ENCODE measurements at regions not wholly inside any gene's neighbourhood (a gene's known extent, or its start where the extent isn't known, plus 50 kb on each side); places are given as distances from the start of the nearest gene placed in this dataset.

- no peak for TF ChIP-seq E2F2 (CRISPR knock-in tag; IDR thresholded peaks at IDR 0.05; ENCODE audit: borderline replicate concordance)
- TF ChIP-seq CHCHD3 (CRISPR knock-in tag; IDR thresholded peaks at IDR 0.05): no peak
- no peak for TF ChIP-seq AKAP8 (CRISPR knock-in tag; IDR thresholded peaks at IDR 0.05)
- TF ChIP-seq HOXD1 (CRISPR knock-in tag; IDR thresholded peaks at IDR 0.05): no peak
- no peak for TF ChIP-seq ESRRA (CRISPR knock-in tag; IDR thresholded peaks at IDR 0.05; ENCODE audit: low read depth)
- no peak for TF ChIP-seq TEAD3 (CRISPR knock-in tag; optimal IDR thresholded peaks at IDR 0.05; ENCODE audit: borderline replicate concordance)
Measured at GRCh38 chr10:123351715-123352114, 197.5 kb downstream of the BUB3 start (continued).

DNA sequence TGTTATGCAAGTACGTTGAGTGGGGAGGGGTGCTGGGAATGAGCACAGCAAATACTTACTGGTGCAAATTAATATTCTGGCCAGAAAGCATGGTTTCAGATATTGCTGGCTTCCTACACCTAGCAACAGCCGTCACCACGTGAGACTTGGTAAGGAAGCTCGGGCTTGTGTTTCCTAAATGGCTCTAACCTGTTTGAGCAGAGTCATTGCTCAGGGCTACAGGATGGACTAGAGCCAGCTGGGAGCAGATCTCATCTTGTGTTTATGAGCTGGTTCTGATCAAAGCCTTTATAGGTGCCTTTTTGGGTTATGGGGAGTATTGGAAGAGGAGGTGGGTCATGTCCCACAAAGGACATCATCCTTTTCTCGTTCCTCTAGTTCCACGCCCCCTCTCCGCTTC lies 200.3 kb downstream of the BUB3 start:
- Histone ChIP-seq H3K79me2 (ENCODE audit: insufficient read depth, low read length) (no peaks in the 10 kb centered on the region), H3K27ac (ENCODE audit: extremely low read length, insufficient read depth, low read length) (no peak overlapping the region), H4K20me1 (ENCODE audit: insufficient read depth, low read length) (no peaks in the 10 kb centered on the region), H3K4me1 (ENCODE audit: insufficient read depth, low read length) (no peaks in the 10 kb centered on the region), H3K4me2 (ENCODE audit: low read depth, low read length) (no peak overlapping the region), H2AFZ (ENCODE audit: low read length) (no peak overlapping the region), H3K9ac (ENCODE audit: insufficient read depth, low read depth, low read length) (no peak overlapping the region), H3K27me3 (ENCODE audit: control insufficient read depth in 1 of 2, insufficient read depth in 2 of 2, low read length in 2 of 2) (peaks cover 2 to 23% of the 10 kb centered on the region in 2 experiments; a peak in 4 of 5 replicates), H3K9me3 (ENCODE audit: low read length) (no peaks in the 10 kb centered on the region), H3K4me3 (replicated peaks in 1 of 3; ENCODE audit: insufficient read depth in 1 of 3, low read depth in 2 of 3, low read length in 3 of 3) (no peak overlapping the region), H3K36me3 (replicated peaks in 1 of 2; ENCODE audit: control insufficient read depth in 1 of 2, insufficient read depth in 2 of 2, low read length in 2 of 2) (no peaks in the 10 kb centered on the region)
- no TSS peak for BruUV-seq (replicated peaks)
- POLR2A ChIA-PET: no interaction called here
- FAIRE-seq: no peak
- ATAC-seq: no peak
- DNase-seq (ENCODE audit: low spot score): no peak
- no peak for TF ChIP-seq ZNF333 (CRISPR knock-in tag; IDR thresholded peaks at IDR 0.05; ENCODE audit: borderline replicate concordance)
- no peak for TF ChIP-seq NR1H2 (CRISPR knock-in tag; IDR thresholded peaks at IDR 0.05; ENCODE audit: borderline replicate concordance, low read depth)
- TF ChIP-seq, protein P1, sequence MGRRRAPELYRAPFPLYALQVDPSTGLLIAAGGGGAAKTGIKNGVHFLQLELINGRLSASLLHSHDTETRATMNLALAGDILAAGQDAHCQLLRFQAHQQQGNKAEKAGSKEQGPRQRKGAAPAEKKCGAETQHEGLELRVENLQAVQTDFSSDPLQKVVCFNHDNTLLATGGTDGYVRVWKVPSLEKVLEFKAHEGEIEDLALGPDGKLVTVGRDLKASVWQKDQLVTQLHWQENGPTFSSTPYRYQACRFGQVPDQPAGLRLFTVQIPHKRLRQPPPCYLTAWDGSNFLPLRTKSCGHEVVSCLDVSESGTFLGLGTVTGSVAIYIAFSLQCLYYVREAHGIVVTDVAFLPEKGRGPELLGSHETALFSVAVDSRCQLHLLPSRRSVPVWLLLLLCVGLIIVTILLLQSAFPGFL (CRISPR knock-in tag; IDR thresholded peaks at IDR 0.05): no peak
- no peak for TF ChIP-seq PHF20 (CRISPR knock-in tag; IDR thresholded peaks at IDR 0.05)
- TF ChIP-seq NFYC (CRISPR knock-in tag; IDR thresholded peaks at IDR 0.05): no peak
- no peak for TF ChIP-seq CHD4 (IDR thresholded peaks at IDR 0.05; ENCODE audit: borderline replicate concordance, low read length)
- TF ChIP-seq ZBTB1 (CRISPR knock-in tag; IDR thresholded peaks at IDR 0.05; ENCODE audit: borderline replicate concordance): no peak
- no peak for TF ChIP-seq ZNF615 (CRISPR knock-in tag; IDR thresholded peaks at IDR 0.05; ENCODE audit: borderline replicate concordance)
- TF ChIP-seq ZNF597 (CRISPR knock-in tag; IDR thresholded peaks at IDR 0.05): no peak
- no peak for TF ChIP-seq TEAD3 (CRISPR knock-in tag; optimal IDR thresholded peaks at IDR 0.05; ENCODE audit: borderline replicate concordance)
- no peak for TF ChIP-seq REL (CRISPR knock-in tag; conservative IDR thresholded peaks at IDR 0.05)
- TF ChIP-seq ZNF33A (CRISPR knock-in tag; IDR thresholded peaks at IDR 0.05; ENCODE audit: borderline replicate concordance): no peak
- no peak for TF ChIP-seq RELA (CRISPR knock-in tag; IDR thresholded peaks at IDR 0.05)
- no peak for TF ChIP-seq HCFC1 (IDR thresholded peaks at IDR 0.05; ENCODE audit: low read depth, low read length)
- TF ChIP-seq TRIM24 (CRISPR knock-in tag; IDR thresholded peaks at IDR 0.05): no peak
- intact Hi-C loops (cut with micrococcal nuclease; ENCODE audit: unreplicated experiment) (no loop called here), in situ Hi-C loops (cut with HindIII; ENCODE audit: extremely low pct_ligation_motif_present, low pct_unique_long_range_greater_than_20kb) (no loop called here)
- CTCF ChIA-PET (ENCODE audit: low intra/inter-chr PET ratio, low total read pairs): no interaction called here
- 29% methylated on average over 5 of the region's 7 CpGs for WGBS (ENCODE audit: low lambda C conversion rate)

Data from HepG2 (cell line).